ENCODE measurements at regions not wholly inside any gene's neighbourhood (a gene's known extent, or its start where the extent isn't known, plus 50 kb on each side); places are given as distances from the start of the nearest gene placed in this dataset.
A peak's percentile ranks its signal among the peaks of the same experiment; 100 is the strongest.
"Not testable (repeated sequence)": the region's sequence is repeated elsewhere in the genome, so short reads cannot be mapped to it uniquely, and the experiment has no call there.

DNA sequence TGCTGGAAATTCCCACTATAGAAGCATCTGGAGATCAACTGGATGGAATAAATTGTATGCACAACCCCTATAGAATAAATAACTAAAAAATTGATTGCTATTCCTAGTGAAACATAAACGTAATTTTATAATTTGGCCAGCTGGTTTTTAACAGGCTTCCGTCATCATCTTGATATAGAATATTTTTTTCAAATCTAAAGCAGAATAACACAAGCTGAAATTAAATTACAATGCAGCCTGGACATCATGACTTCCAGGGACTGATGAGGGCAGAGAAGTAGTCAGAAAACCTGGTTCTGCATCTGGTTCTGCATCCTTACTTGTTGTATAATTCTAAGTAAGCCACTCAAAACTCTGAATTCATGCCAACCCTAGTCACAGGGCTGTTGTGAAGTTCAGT lies 146.1 kb downstream of the MEX3B start:
- no peak for DNase-seq (ENCODE audit: low read depth)

DNA sequence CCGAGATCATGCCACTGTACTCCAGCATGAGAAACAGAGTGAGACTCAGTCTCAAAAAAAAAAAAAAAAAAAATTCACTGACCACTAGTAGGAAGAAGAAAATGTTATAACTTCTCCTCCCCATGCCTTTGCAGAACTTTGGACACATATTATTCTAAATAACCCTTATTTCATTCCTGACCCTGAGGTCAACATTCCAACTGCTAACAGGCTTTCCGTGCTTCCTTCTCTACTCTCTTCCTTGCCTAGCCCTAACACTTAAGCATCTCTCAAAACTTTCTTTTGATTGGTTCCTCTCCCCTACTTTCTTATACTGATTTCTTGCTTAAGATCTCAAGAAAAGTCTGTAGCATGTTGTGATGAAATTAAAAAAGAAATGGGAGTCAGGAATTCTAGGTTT lies 146.8 kb downstream of the MEX3B start:
- no peak for DNase-seq (ENCODE audit: low read depth)

DNA sequence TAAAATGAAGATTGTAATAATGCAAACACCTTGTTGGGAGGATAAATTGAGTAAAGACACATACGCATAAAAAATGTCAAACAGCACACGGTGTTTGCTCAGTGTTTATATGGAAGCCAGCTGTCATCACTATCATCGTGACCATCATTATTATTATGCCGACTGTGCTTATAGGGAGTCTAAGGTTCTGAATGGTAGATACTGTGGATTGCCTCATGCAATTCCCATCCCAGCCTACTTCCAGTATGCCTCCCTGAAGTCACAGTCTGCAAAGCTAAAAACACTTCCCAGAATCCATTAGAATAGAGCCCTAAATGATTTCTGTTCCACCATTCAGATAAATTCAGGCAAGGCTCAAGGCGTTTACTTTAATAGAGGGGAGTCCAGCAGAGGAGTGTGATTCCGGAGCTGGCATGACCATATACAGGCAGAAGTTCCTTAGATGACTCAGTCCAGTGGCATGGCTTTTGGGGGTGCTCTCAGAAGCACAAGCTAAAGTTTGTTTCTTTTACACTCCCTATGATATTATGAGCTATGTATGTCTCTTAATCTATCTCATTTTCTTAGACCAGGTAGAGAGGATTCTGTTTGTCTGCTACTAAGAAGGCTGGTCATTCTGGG lies 148.7 kb downstream of the MEX3B start:
- DNase-seq (ENCODE audit: low read depth) = peak; percentile 73

DNA sequence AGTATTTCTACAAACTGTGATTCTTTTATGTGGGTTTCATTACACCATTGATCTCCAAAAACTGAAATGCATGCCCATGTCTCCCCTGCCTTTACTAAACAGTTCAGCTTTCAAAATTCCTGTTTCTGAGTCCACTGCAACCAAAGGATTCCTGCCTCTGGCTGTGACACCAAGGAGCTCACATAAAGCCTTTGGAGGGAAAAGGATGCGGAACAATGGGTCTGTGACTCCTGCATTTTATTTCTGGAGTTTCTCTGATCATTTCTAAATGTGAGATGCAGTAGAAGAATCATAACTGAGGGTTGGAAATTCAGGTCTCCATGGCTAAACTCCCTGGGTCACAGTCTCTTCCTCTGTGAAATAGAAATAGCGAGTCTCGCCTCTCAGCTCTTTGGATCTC lies 149.5 kb downstream of the MEX3B start:
- no peak for DNase-seq (ENCODE audit: low read depth)

DNA sequence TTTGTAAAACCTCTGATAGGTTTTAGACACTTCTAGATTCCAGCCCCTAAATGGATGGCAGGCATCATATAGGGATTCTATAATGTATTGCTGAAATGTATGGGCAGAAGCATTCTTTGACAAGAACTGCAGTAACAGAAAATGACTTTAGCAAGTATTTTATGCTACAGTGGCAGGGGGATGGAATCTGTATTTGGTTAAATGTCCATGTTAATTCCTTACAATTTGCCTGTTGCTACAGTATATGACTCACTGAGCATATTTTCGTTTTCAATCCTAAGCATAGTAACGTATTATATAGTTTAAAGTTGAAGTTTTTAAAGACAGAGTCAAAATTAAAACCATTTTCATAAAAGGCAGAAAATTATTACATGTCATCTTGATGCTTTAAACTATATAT lies 150.1 kb downstream of the MEX3B start:
- no peak for DNase-seq (ENCODE audit: low read depth)

DNA sequence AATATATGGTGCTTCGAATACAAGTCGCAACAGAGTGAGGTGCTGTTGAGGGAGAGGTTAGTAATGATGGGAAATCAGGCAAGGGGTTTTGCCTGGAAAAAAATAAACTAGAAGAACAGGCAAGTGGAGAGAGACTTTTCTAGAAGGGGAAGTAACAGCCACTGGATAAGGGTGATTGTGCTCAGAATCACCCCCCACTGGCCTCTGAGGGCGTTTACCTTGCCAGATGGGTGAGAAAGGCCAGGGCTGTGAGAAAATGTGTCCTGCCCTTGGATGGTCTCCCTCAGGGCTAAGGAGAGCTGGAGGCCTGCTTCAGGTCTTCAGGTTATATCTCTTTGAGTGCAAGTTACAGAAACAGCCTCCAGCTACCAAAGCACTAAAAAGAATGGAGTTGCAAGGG lies 151.8 kb downstream of the MEX3B start:
- no peak for DNase-seq (ENCODE audit: low read depth)

DNA sequence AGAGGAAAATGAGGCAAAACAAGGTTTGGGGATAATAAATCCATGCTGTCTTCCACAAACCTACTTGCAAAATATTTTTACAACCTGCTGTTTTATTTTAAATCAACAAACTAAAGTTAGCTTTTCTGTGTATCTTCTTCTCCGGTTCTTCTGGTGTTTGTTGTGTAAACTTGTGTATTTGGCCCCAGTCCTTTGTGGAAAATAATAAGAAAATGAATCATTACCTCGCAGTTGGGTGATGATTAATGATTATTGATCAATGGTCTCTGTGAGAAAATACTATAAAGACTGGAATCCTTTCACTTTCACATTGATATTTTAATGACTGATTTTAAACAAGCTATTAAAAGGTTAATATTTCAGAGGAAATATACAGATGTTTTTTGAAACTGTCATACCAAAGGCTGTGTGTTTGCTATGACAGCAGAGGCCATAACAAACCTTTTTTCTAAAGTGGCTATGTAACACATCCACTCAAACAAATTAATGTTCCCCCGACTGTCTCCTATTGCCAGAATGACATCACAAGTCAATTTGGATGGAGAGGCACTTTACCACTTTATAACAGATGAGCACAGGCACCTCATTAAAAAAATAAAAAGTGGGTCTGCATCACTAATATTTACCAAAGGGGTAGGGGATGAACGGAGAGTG lies 152.5 kb downstream of the MEX3B start:
- DNase-seq (ENCODE audit: low read depth) = peak; percentile 6

DNA sequence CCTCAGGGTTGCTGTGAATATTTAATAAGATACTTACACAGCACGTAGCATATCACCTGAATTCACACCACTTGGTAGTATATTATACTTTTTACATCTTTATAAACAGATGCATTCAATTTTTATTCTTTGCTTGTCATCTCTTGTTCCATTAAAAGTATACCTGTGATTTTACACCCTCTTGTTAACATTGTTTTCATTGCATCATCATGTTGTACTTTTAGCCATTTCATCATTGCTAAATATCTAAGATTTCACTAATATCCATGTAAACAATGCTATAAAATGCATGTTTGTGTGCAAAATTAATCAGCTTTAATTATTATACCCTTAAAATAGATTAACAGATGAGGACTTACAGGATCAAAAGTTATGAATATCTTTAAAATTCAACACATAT lies 155.3 kb downstream of the MEX3B start:
- DNase-seq (ENCODE audit: low read depth) = no peak

DNA sequence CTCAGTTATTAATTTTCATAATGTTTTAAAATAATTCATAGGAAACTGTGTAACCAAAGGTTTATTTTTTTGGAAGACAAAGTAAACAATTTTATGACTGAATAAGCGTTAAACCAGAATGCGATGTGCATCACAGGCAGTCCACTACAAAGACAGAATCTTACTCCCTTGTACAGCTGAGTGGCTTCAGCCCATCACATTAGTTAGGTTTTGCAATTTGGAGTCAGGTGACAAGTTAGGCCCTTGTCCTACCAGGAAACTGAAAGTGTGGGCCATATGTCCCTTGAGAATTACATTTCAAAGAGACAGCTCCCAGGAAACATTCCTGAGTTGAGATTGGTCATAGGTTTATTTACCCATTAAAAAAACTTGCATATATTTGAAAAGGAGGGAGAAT lies 156.3 kb downstream of the MEX3B start:
- DNase-seq (ENCODE audit: low read depth) = peak; percentile 38

DNA sequence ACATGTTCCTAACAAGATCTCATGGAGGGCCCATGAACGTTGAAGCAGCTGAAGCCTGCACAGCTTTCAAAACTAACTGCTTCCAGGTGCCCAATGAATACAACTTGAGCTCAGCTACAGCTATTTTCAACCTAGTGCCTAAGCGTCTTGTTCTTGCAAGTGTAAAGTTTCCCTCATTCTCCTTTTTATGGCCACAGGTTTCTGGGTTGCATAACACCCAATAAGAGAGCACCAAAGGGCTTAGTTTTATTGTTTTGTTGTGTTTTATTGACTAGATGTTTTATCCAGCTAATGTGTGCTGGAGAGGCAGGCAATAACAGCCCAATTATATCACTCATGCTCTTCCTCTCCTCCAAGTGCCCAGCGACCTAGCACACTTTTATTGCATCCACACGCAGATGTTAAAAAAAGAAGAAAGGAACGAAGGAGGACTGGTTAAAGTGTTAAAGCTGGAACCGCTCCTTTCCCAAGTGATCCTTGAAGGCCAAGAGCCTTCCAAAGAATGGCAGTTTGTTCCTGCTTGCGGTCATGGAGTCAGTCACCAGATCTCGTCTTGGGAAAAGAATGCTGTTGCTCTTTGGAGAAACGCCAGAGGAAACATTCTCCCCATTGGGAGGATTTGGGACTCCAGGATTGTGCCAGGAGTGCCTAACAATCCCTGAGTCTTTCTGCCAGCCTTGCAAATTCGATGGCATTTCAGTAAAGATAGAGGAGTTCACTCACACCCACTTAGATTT lies 156.9 kb downstream of the MEX3B start:
- peak; percentile 86 for DNase-seq (ENCODE audit: low read depth)

DNA sequence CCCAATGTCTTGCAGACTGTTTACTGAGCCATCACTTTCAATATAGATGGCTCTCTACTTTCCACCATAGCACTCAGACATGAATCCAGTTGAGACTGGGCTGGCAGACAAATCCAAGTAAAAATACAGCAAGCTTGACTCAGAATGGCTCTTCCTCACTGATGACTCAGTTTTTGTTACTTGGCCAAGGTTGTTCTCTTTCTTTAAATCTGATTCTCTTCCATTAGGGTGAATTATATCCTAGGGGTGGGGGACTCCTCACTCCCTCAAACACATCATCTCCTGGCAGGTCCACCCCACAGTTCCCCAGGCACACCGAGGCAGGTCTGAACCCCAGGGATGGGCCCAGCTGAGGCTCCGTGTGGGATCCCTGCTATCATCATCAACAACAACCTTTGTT lies 157.9 kb downstream of the MEX3B start:
- DNase-seq (ENCODE audit: low read depth) = peak; percentile 78

DNA sequence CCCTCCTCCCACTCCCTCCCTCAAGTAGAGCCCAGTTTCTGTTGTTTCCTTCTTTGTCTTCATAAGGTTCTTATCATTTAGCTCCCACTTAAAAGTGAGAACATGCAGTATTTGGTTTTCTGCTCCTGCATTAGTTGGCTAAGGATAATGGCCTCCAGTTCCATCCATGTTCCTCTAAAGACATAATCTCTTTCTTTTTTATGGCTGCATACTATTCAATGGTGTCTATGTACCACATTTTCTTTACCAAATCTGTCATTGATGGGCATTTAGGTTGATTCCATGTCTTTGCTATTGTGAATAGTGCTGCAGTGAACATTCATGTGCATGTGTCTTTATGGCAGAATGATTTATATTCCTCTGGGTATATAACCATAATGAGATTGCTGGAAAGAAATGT lies 158.6 kb downstream of the MEX3B start:
- not testable (repeated sequence) for DNase-seq (ENCODE audit: low read depth)

DNA sequence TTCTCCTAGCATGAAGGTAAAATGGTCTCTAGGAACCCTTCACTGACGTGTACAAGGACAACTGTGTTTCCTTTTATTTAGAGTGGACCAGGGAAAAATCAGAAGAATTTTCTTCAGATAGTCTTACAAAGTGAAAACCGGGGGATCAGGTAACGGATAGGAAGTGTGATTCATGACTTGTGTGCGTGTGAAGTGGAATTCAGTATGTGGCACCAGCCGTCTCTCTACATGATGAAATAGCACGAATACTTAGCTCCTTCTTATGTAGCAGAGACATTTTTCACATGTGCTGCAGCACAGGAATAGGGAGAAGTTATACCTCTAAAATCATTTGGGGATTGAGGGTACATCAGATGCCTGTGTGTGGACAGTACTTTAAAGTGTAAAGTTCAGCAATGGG lies 159.2 kb downstream of the MEX3B start:
- peak; percentile 72 for DNase-seq (ENCODE audit: low read depth)

DNA sequence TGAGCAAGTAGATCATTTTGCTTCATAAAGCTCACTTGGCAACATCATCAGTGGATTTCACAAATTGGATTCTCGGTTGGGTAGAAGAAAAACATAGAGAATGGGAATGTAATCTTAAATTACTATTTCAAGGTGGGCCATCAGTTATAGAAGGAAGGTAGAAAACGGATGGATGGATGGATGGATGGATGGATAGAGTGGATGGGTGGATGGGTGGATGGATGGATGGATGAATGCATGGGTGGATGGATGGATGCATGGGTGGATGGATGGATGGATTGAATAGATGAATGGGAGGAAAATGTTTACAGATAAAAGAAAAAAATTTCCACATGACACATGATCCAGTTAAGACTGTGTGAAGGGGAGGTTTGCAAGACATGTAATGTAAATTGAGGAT lies 159.7 kb downstream of the MEX3B start:
- no peak for DNase-seq (ENCODE audit: low read depth)

DNA sequence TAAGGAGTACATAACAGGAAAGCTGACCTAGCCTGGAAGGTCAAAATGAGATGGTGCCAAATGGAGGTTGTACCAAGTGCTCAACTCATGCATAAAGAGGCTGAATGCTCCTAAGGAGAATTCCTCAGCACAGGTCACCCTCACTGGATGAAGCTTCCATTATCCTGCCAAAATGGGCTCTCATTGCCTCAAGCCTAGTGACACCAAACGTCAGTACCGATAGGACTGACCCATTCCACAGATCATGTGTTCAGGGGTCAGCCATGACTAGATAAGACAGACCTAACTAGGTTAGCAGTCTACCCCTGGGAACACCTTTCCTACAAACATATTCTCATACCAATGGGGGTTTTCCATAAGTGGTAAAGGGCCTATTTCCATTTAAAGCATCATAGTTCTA lies 160.7 kb downstream of the MEX3B start:
- DNase-seq (ENCODE audit: low read depth) = no peak

DNA sequence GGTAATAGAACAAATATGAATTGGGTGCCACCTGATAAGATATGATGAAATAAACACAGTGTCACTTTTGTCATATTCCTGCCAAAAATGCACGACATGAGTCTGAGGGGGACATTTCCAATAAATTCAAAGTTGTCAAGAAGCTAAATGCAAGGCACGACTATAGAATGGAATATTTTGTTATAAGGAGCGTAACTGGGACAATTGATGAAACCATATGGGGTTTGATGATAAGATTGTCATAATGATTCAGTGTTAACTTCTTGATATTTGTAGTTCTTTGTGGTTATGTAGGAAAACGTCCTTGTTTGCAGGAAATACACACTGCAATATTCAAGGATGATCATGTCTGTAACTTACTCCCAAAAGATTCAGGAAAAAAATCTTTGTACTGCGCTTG lies 163.3 kb downstream of the MEX3B start:
- no peak for DNase-seq (ENCODE audit: low read depth)

DNA sequence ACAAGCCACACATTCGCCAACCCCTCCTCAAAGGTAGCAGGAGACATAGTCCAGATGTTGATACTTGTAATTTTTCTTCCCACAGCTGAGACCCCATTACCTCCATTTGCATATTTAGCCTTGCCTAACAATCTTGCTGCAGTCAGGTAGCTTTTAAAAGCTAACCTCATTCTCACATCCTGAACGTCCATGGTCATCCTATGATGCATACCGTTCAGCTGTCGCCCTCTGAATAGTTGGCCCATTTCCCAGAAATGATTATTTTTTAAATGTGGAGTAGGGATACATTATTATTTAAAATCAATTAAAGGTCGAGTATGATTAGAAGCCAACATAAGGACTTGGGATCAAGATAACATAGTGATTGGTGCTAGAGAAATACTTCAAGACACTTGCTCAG lies 165.0 kb downstream of the MEX3B start:
- peak; percentile 6 for DNase-seq (ENCODE audit: low read depth)

DNA sequence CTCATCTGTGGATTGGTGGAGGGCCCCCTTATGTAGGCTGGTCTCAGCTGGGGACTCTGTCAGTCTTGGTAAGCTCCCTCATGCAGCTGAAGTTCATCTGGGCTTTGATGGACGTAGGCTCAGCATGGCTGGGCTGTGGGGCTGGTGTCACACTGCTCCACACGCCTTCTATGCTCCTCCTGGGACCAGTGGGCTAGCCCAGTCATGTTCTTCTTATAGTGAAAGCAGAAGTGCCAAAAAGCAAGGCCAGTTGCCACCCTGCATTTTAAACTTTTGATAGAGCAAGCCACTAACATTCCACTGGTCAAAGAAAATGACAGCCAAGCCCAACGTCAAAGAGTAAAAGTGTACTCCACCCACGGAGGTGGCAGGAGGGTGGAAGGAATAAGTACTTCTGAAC lies 165.5 kb downstream of the MEX3B start:
- DNase-seq (ENCODE audit: low read depth) = no peak

DNA sequence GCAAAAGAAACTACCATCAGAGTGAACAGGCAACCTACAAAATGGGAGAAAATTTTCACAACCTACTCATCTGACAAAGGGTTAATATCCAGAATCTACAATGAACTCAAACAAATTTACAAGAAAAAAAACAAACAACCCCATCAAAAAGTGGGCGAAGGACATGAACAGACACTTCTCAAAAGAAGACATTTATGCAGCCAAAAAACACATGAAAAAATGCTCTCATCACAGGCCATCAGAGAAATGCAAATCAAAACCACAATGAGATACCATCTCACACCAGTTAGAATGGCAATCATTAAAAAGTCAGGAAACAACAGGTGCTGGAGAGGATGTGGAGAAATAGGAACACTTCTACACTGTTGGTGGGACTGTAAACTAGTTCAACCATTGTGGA lies 170.1 kb downstream of the MEX3B start:
- DNase-seq (ENCODE audit: low read depth) = not testable (repeated sequence)

DNA sequence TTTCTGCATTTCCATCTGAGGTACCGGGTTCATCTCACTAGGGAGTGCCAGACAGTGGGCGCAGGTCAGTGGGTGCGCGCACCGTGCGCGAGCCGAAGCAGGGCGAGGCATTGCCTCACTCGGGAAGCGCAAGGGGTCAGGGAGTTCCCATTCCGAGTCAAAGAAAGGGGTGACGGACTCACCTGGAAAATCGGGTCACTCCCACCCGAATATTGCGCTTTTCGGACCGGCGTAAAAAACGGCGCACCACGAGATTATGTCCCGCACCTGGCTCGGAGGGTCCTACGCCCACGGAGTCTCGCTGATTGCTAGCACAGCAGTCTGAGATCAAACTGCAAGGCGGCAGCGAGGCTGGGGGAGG lies 175.1 kb downstream of the MEX3B start:
- not testable (repeated sequence) for DNase-seq (ENCODE audit: low read depth)

DNA sequence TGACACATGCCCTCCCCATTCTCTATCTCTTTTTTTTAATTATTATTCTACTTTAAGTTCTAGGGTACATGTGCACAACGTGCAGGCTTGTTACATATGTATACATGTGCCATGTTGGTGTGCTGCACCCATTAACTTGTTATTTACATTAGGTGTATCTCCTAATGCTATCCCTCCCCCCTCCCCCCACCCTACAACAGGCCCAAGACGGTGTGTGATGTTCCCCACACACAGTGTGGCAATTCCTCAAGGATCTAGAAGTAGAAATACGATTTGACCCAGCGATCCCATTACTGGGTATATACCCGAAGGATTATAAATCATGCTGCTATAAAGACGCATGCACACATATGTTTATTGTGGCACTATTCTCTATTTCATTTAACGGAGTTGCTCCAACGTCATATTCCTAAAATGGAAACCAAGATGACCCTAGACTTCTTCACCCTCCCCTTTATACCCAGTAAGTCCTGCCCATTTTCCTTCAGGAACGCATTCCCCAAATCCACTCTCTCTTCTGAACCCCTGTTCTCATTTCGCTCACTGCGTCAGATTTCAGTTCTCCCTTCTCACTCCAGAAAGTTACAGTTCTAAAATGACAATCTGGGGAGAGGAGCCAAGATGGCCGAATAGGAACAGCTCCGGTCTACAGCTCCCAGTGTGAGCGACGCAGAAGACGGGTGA lies 175.6 kb downstream of the MEX3B start:
- not testable (repeated sequence) for DNase-seq (ENCODE audit: low read depth)

DNA sequence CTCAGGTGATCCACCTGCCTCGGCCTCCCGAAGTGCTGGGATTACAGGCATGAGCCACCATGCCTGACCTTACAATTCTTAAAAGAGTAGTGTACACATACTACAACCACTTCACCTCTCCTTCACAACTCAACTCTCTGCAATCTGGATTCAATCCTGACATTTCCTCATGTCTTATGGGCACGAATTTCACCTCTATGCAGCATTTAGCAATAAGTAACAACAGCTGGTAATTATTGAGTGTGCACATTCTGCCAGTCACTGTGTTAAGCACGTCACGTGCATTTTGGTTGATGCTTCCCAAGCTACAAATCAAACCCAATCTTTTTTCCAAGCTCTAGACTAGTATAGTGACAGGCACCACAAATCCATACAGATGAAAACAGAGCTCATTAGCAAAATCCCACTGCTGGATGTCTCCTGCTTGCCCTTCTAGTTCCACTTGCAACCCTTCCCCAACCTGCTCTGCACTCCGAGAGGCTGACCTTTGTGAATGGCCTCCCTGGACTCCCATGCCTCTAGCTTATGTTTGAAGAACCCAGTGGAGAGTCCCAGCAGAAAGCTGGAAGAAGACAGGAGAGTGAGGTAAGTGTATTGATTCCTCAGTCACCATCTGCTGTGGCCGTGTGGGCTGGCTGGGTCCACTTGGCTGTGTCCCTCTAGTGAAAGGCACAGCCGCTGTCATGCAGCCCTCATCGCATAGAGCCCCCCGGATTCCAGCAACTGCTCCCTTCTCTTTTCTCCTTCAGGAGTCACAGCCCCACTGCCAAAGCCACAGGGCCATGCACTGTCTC lies 176.5 kb downstream of the MEX3B start:
- DNase-seq (ENCODE audit: low read depth) = no peak
